ENCODE measurements at regions not wholly inside any gene's neighbourhood (a gene's known extent, or its start where the extent isn't known, plus 50 kb on each side); places are given as distances from the start of the nearest gene placed in this dataset.

DNA sequence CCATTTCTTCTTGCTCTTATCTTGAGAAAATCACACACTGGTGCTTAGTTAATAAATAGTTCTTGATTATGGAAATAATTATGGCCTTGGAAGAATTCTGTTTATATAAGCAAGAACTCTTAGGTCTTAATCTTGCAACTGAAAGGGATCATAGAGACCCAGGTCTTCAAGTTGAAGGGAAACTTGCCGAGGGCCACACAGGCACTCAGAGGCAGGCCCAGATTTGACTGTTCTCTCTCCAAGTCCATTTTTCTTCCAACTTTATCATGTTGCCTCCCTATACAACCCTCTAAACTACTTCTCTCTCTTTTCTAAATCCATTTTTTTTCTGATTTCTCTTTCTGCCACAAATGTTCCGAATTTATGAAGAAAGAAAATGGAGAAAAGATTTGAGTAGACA is 94.5 kb upstream of the RMDN2 start:
- TF ChIP-seq POLR2AphosphoS5 (IDR thresholded peaks at IDR 0.05) (no peak), POLR2A (IDR thresholded peaks at IDR 0.05) (no peak)
- TF ChIP-seq, protein P1, sequence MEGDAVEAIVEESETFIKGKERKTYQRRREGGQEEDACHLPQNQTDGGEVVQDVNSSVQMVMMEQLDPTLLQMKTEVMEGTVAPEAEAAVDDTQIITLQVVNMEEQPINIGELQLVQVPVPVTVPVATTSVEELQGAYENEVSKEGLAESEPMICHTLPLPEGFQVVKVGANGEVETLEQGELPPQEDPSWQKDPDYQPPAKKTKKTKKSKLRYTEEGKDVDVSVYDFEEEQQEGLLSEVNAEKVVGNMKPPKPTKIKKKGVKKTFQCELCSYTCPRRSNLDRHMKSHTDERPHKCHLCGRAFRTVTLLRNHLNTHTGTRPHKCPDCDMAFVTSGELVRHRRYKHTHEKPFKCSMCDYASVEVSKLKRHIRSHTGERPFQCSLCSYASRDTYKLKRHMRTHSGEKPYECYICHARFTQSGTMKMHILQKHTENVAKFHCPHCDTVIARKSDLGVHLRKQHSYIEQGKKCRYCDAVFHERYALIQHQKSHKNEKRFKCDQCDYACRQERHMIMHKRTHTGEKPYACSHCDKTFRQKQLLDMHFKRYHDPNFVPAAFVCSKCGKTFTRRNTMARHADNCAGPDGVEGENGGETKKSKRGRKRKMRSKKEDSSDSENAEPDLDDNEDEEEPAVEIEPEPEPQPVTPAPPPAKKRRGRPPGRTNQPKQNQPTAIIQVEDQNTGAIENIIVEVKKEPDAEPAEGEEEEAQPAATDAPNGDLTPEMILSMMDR (IDR thresholded peaks at IDR 0.05): no peak

Data from transverse colon (tissue), 4 donors.